ENCODE measurements at regions not wholly inside any gene's neighbourhood (a gene's known extent, or its start where the extent isn't known, plus 50 kb on each side); places are given as distances from the start of the nearest gene placed in this dataset.

DNA sequence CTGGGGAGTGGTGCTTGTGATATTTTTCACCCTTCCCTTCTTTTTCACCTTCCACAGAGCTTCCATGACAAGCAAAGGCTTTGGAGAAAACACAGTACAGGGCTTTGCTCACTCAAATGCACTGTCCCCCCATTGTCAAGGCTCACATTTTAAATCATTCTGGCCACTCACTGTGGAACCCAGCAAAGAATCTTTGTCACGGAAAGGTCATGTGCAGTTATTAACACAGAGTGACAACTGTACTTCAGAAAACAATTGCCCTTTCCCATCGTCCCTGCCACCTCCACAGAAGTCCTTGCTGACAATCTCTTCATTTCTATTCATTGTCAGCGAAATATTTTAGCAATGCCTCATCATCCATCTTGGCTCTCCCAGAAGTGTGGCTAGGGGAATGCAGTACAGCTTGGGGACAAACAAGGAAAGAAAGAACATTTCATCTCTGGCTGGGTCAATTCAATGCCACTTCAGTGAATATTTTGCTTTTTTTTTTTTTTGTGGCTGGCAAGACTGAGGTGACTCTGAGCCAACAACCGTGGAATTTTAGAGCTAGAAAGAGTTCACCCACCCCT is 851.0 kb downstream of the KCNMA1 start:
- TF ChIP-seq, protein P1, sequence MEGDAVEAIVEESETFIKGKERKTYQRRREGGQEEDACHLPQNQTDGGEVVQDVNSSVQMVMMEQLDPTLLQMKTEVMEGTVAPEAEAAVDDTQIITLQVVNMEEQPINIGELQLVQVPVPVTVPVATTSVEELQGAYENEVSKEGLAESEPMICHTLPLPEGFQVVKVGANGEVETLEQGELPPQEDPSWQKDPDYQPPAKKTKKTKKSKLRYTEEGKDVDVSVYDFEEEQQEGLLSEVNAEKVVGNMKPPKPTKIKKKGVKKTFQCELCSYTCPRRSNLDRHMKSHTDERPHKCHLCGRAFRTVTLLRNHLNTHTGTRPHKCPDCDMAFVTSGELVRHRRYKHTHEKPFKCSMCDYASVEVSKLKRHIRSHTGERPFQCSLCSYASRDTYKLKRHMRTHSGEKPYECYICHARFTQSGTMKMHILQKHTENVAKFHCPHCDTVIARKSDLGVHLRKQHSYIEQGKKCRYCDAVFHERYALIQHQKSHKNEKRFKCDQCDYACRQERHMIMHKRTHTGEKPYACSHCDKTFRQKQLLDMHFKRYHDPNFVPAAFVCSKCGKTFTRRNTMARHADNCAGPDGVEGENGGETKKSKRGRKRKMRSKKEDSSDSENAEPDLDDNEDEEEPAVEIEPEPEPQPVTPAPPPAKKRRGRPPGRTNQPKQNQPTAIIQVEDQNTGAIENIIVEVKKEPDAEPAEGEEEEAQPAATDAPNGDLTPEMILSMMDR (IDR thresholded peaks at IDR 0.05; ENCODE audit: low read length), result no peak
- no peak for TF ChIP-seq EZH2 (IDR thresholded peaks at IDR 0.05; ENCODE audit: borderline replicate concordance, low read length)
